ENCODE measurements at regions not wholly inside any gene's neighbourhood (a gene's known extent, or its start where the extent isn't known, plus 50 kb on each side); places are given as distances from the start of the nearest gene placed in this dataset.
"Not testable (repeated sequence)": the region's sequence is repeated elsewhere in the genome, so short reads cannot be mapped to it uniquely, and the experiment has no call there.

GRCh38 chr14:28820677-28821076 lies 54.1 kb downstream of the FOXG1 start:
- no peak for DNase-seq (ENCODE audit: low spot score)

- DNase-seq (ENCODE audit: low spot score): no peak
Observed at GRCh38 chr14:28821993-28822392, 55.4 kb downstream of the FOXG1 start.

GRCh38 chr14:28823245-28823644 lies 56.7 kb downstream of the FOXG1 start:
- no peak for DNase-seq (ENCODE audit: low spot score)

- DNase-seq (ENCODE audit: low spot score): no peak
Observed at GRCh38 chr14:28830115-28830534, 63.5 kb downstream of the FOXG1 start.

GRCh38 chr14:28831126-28831525 lies 64.5 kb downstream of the FOXG1 start:
- DNase-seq (ENCODE audit: low spot score): no peak

GRCh38 chr14:28842569-28842968 lies 76.0 kb downstream of the FOXG1 start:
- not testable (repeated sequence) for DNase-seq (ENCODE audit: low spot score)

- DNase-seq (ENCODE audit: low spot score): no peak
Observed at GRCh38 chr14:28867571-28867970, 101.0 kb downstream of the FOXG1 start.

- DNase-seq (ENCODE audit: low spot score): no peak
Observed at GRCh38 chr14:28870033-28870564, 103.5 kb downstream of the FOXG1 start.

GRCh38 chr14:28875934-28876571 lies 109.5 kb downstream of the FOXG1 start:
- no peak for DNase-seq (ENCODE audit: low spot score)

GRCh38 chr14:28876572-28876945 lies 110.0 kb downstream of the FOXG1 start:
- DNase-seq (ENCODE audit: low spot score): no peak

- DNase-seq (ENCODE audit: low spot score): no peak
Observed at GRCh38 chr14:28877923-28878322, 111.3 kb downstream of the FOXG1 start.

- DNase-seq (ENCODE audit: low spot score): no peak
Observed at GRCh38 chr14:28879573-28879996, 113.0 kb downstream of the FOXG1 start.

- no peak for DNase-seq (ENCODE audit: low spot score)
Observed at GRCh38 chr14:28886940-28887339, 120.4 kb downstream of the FOXG1 start.

GRCh38 chr14:28895389-28895788 lies 128.8 kb downstream of the FOXG1 start:
- no peak for DNase-seq (ENCODE audit: low spot score)

GRCh38 chr14:28896337-28896736 lies 129.8 kb downstream of the FOXG1 start:
- DNase-seq (ENCODE audit: low spot score): no peak

- no peak for DNase-seq (ENCODE audit: low spot score)
Observed at GRCh38 chr14:28901631-28902030, 135.0 kb downstream of the FOXG1 start.

- no peak for DNase-seq (ENCODE audit: low spot score)
Observed at GRCh38 chr14:28902930-28903329, 136.3 kb downstream of the FOXG1 start.

- DNase-seq (ENCODE audit: low spot score): no peak
Observed at GRCh38 chr14:28911521-28911920, 144.9 kb downstream of the FOXG1 start.

- DNase-seq (ENCODE audit: low spot score): no peak
Observed at GRCh38 chr14:28913056-28913455, 146.5 kb downstream of the FOXG1 start.

- no peak for DNase-seq (ENCODE audit: low spot score)
Observed at GRCh38 chr14:28926122-28926521, 159.5 kb downstream of the FOXG1 start.

- DNase-seq (ENCODE audit: low spot score): no peak
Observed at GRCh38 chr14:28931999-28932398, 165.4 kb downstream of the FOXG1 start.

GRCh38 chr14:28936601-28937000 lies 170.0 kb downstream of the FOXG1 start:
- no peak for DNase-seq (ENCODE audit: low spot score)

GRCh38 chr14:28941758-28942157 lies 175.2 kb downstream of the FOXG1 start:
- DNase-seq (ENCODE audit: low spot score): no peak

GRCh38 chr14:28944605-28945004 lies 178.0 kb downstream of the FOXG1 start:
- no peak for DNase-seq (ENCODE audit: low spot score)
